Astrocyte of the spinal cord (primary cell): ENCODE measurements at regions not wholly inside any gene's neighbourhood (a gene's known extent, or its start where the extent isn't known, plus 50 kb on each side); places are given as distances from the start of the nearest gene placed in this dataset.

ENCODE experiments used
- DNase-seq: peaks from one replicate; pipeline ENCODE4 v3.0.0; 2011; ENCODE audit warnings: low read depth, low spot score
- H3K4me3 ChIP-seq: 2 replicates; pipeline ENCODE4 v1.5.1; 2011; ENCODE audit warnings: low read depth, mild to moderate bottlenecking, low read length, moderate library complexity
- in situ Hi-C: cut with HindIII; loops from 2 replicates; pipeline ENCODE4 v1.10.0; 2017; ENCODE audit warnings: low sequenced_read_pairs
- TF ChIP-seq, protein P1 (sequence below): IDR thresholded peaks from 2 replicates; pipeline ENCODE4 v1.5.1; 2012; ENCODE audit warnings: low read depth, mild to moderate bottlenecking, low read length, inconsistent platforms

DNA sequence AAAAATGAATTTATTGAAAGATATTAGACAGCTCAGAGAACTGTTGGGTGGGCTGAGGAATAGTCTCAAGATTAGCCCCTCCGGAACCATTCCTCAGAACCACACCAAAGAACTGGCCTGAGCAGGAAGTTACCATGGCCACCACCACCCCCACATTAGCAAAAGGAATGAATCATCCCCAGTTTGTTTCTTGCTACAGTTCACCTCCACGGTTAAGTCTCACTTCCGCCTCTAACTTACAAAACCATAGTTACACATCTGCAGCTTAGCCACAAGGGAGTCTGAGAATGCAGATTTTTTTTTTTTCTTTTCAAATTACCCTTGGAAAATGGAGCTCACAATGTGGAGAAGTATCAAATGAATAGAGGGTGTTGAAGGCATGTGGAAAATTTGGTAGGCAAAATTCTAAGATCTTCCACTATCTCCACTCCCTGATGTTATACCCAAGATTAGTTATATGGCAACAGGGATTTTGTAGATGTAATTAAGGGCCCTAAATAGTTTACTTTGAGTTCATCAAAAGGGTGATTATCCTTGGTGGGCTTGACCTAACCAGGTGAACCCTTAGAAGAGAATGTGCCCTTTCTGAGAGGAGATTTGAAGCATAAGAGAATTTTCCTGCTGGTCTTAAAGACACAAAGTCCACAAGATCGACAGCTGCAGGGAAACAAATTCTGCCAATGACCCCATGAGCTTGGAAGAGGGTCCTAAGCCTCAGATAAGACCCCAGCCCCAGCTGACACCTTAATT, 129.8 kb upstream of the KRR1 start:
- H3K4me3 ChIP-seq, result no peak overlapping the region
- in situ Hi-C loops, result no loop called here
- TF ChIP-seq, protein P1, sequence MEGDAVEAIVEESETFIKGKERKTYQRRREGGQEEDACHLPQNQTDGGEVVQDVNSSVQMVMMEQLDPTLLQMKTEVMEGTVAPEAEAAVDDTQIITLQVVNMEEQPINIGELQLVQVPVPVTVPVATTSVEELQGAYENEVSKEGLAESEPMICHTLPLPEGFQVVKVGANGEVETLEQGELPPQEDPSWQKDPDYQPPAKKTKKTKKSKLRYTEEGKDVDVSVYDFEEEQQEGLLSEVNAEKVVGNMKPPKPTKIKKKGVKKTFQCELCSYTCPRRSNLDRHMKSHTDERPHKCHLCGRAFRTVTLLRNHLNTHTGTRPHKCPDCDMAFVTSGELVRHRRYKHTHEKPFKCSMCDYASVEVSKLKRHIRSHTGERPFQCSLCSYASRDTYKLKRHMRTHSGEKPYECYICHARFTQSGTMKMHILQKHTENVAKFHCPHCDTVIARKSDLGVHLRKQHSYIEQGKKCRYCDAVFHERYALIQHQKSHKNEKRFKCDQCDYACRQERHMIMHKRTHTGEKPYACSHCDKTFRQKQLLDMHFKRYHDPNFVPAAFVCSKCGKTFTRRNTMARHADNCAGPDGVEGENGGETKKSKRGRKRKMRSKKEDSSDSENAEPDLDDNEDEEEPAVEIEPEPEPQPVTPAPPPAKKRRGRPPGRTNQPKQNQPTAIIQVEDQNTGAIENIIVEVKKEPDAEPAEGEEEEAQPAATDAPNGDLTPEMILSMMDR, result no peak
- peak; percentile 95 for DNase-seq

DNA sequence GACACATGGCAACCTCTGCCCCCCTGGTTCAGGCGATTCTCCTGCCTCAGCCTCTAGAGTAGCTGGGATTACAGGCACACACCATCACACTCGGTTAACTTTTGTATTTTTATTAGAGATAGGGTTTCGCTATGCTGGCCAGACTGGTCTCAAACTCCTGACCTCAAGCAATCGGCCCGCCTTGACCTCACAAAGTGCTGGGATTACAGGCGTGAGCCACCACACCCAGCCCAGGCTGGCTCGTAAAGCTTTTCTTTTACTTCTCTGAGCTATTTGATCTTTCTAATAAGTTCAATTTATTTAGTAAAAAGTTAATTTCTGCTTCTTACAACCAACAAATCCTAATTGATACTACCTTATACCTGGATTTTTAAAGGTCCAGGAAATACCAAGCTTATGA, 127.4 kb upstream of the KRR1 start:
- in situ Hi-C loops, result no loop called here
- TF ChIP-seq, protein P1, result no peak
- no peak for DNase-seq

DNA sequence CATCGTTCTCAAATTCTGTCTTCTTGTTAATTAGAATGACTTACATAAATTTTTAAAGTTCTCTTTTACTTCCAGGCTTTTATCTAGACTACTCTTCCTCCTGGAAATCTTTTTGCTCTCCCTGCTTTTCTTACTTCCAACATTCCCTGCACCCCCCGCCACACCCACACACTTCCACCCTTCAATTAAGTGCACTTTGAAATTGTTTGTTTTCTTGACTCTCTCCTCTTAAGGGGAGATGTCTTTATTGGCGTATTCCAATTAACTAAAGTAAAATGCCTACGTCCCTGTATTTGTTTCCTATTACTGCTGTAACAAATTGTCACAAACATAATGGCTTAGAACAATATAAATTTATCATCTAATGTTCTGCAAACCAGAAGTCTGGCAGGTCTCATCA, 125.2 kb upstream of the KRR1 start:
- TF ChIP-seq, protein P1, result no peak
- H3K4me3 ChIP-seq, result no peak overlapping the region
- in situ Hi-C loops, result no loop called here
- no peak for DNase-seq

More for the DNA sequence above, 127.4 kb upstream of the KRR1 start:
- H3K4me3 ChIP-seq, result no peak overlapping the region

DNA sequence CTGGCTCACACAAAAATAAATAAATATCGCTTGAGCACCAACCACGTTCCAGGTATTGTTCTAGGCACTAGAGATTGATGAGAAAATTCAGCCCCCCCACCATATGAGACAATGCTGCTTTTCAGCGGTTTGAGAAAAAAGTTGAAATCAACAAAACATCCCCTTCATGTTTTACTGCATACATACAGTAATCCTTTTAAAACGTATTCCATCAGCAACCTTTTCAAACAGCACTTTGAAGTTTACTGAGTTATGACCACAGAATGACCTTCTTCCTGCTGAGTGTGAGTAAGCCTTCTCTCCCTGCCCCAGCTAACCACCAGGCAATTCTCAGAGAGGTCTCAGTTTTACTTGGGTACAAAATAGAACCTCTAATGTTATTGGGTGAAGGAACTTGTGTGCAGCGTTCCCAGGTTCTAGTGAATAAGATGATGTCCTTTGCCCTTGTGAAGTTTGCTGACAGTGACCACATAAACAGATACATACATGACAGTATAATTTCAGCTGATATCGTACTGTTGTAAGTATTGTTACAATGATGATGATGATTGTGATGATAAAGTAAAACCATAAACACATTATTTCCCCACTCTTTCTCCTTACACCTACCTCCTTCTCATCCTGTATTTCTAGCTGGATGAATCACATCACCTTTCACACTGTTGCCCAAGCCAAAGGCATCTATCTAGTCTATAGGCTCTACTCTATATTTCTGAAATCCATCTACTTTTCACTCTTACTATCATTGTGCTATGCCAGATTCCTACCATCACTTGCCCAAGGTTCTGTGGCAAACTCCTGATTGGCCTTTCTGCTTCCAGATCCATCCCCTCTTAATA, 124.4 kb upstream of the KRR1 start:
- TF ChIP-seq, protein P1, result no peak
- peak; percentile 98 for DNase-seq
- no peak overlapping the region for H3K4me3 ChIP-seq
- in situ Hi-C loops, result no loop called here

DNA sequence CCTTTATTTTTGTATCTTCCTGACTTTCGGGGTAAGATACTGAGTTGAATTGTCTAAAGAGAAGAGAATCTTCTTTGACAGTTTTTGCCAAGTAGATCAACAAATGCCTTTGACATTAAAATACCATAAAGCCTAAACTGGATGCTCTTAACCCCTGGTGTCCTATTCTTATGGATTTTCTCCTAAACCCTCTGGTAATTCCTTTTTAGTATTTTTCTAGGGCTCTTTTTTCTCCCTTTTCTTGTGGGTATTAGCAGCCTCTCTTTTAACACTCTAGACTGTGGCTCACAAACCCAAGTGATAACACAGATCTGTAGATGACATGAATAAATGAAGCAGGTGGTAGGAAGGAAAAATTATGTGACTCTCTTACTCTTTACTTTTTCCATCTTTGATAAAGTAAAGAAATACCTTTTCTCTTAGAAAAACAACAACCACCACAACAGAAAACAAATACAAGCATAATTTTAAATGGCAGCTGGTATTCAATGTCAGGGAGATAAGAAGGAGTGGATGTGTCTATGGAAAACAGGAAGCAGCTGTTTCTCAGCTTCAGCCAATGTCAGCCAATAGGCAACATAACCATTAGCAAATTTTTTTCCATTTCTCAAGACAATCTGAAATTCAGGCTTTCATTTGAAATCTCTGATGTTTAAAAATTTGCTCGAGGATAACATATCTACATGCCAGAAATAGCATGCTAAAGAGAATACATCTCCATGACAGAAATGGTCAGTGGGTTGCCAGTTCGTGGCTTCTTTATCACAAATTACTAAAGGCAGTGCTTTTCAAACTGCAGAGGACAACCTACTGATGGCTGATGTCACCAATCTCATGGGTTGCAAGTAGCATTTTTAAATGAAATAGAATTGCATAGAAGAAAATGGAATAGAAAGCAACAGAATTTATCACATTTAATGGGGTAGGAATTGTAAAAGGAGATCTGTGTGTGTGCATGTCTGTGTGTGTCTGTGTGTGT, 123.1 kb upstream of the KRR1 start:
- in situ Hi-C loops, result no loop called here
- peak; percentile 45 for DNase-seq
- no peak overlapping the region for H3K4me3 ChIP-seq

More for the DNA sequence above, 123.1 kb upstream of the KRR1 start:
- TF ChIP-seq, protein P1, result no peak
